GM04503 (cell line): ENCODE measurements at regions not wholly inside any gene's neighbourhood (a gene's known extent, or its start where the extent isn't known, plus 50 kb on each side); places are given as distances from the start of the nearest gene placed in this dataset.
"Not testable (repeated sequence)": the region's sequence is repeated elsewhere in the genome, so short reads cannot be mapped to it uniquely, and the experiment has no call there.

Source experiments
- DNase-seq: peaks from one replicate; pipeline ENCODE4 v3.0.0-alpha.2; 2012; ENCODE audit warnings: low read depth

DNA sequence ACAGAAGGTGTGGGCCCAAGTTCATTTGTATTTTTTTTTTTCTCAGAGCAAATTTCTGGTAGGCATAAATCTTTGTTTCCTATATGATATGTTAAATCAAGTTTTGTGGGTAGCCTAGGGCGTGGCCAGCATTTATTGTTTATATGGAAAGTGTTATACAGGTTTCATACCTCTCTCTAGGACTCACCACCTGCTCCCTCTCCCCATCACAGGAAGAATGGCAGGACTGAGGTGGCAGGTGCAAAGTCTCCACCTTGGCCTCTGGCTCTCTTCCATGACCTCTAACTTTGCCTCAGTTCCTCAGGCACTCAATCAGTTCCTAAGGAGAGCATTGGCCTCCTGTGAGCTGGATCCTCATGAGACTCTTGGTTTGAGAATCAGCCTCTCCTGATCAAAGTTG is 172.3 kb upstream of the TSC22D1 start:
- no peak for DNase-seq

DNA sequence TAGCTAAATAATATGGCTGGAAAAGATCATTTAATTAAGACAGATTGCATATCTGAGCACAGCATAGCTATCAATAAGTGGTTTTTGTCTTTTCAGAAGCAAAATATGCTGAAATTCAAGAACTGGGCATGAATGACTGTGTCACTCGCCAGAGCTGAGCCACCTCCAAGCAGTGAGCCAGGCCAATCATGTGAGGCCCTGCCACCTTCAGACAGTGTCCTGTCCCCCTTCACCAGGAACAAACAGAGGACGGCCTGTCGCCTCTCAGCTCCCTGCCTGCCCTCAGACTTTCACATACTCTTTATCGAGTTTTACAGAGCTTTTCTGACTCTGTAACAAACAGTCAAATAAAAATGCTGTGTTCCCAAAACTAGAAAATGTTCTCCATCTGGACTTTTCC is 171.0 kb upstream of the TSC22D1 start:
- DNase-seq: no peak

DNA sequence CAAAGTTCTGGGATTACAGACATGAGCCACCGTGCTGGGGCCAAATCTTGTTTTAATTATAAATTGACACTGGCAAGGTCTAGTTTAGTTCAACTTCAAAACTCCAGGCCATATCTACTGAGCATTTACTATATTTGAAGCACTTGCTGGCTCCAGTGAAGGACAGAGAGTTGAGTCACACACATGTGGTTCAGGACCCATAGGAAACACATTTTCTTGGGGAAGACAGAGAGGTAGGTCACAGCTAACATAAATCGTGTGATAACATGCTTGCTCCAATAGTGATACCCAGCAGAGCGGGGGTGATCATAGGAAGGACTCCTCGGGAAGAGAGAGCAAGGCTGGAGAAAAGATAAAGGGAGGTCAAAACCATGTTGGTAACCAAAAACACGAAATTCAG is 170.6 kb upstream of the TSC22D1 start:
- DNase-seq: no peak

DNA sequence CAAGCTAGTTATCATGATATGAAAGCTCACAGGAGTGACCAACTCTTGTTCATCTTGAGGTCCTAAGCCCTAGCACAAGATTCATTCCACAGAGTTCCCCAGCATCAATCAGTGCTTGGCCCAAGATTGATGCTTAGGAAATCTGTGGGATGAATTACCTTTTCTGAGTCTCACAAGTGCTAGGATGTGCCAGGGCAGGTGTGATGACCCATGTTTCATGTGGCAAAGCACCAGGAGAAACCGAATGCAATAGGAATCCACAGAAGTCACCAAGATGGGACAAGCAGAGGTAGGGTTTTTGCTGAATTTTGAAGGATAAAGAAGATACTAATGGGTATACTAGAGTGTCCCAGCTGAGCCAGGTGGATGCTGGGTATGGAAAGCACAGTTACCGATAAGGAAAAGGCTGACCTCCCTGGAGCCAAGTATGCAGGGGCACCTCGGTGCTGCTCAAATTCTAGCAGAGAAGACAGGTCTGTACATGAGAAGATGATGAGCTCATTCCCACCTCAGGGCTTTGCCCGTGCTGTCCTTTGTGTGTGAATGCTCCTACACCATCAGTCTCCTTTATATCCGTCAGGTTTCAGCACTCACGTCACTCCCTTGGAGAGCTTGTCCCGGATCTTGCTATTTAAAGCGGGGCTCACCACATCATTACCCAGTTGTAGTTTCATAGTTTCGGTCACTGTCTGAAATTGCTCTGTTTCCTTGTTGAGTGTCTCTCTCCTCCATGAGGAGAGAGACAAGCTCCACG is 168.9 kb upstream of the TSC22D1 start:
- no peak for DNase-seq

DNA sequence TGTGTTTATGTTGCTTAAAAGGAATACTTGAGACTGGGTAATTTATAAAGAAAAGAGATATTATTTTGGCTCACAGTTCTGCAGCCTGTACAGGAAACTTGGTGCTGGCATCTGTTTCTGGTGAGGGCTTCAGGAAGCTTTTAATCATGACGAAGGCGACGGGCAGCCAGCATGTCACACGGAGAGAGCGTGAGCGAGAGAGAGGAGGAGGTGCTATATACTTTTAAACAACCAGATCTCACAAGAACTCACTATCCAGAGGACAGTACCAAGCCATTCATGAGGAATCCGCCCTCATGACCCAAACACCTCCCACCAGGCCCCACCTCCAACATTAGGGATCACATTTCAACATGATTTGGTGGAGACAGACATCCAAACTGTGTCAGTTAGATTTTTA is 163.4 kb upstream of the TSC22D1 start:
- no peak for DNase-seq

DNA sequence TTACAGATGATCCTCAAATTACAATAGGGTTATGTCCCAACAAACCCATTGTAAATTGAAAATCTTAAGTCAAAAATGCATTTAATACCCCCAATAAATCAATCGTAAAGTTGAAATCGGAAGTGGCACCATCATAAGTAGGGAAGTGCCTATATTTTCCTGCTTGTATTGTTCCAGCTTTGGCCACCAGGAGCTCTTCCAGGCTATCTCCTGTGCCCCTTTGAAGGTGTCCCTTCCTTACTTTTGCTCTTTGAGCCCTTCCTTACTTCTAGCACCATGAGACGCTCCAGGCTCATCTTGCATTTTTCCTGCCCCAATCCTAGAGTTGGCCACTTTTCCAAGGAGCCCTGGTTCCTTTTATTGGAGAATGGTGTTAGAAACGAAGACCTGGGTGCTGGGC is 163.0 kb upstream of the TSC22D1 start:
- no peak for DNase-seq

DNA sequence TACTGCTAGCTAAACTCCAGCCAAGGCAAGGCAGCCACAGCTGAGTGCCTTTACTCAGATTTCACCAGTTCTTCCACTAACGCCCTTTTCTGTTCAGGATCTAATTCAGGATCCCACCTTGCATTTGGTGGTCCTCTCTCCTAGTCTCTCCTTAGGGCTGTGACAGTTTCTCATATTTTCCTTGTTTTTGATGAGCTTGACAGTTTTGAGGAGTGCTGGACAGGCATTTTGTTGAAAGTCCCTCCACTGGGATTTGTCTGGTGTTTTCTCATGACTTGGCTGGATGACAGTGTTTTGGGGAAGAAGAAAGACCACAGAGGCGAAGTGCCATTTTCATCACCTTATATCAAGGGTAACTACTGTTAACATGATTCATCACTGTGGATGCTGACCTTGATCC is 162.3 kb upstream of the TSC22D1 start:
- no peak for DNase-seq

DNA sequence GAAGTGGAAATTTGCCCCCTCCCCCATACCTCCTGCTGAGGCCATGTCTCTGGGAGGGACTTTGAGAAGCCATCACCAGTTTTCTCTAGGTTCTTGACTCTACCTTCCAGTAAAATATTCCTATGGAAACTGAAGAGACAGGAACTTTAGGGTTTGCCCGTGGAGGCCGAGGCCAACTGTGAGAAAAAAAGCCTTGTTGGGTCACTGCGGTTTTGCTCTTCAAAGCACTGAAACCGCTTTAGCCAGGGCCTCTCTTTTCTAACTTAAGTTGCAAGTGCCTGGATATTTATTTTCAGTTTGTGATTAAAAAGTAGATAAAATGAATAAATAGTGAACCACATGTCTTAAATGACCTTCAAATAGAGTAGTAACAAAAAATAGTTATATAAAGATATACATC is 159.7 kb upstream of the TSC22D1 start:
- no peak for DNase-seq

DNA sequence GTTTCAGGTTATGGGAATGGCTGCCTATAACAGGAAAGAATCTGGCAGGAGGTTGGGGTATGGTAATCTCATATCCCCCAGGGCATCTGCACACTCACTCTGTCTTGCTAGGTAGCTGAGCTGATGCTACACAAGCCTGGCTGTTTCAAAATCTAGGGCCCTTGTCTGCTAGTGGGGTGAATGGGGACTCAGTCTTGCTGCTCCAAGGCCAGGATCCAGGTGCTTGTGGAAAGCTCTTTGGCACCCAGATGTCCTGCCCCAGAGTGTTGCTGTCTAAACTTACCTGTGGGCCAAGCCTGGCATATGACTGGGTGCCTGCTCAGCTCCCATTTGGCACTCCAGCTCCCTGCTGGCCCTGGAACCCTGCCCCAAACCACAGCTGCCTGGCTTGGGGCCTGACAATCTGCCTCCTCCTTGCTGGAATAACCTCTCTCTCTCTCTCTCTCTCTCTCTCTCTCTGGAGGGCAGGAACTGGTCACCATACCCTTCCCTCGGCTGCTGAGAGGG is 158.1 kb upstream of the TSC22D1 start:
- DNase-seq: no peak

DNA sequence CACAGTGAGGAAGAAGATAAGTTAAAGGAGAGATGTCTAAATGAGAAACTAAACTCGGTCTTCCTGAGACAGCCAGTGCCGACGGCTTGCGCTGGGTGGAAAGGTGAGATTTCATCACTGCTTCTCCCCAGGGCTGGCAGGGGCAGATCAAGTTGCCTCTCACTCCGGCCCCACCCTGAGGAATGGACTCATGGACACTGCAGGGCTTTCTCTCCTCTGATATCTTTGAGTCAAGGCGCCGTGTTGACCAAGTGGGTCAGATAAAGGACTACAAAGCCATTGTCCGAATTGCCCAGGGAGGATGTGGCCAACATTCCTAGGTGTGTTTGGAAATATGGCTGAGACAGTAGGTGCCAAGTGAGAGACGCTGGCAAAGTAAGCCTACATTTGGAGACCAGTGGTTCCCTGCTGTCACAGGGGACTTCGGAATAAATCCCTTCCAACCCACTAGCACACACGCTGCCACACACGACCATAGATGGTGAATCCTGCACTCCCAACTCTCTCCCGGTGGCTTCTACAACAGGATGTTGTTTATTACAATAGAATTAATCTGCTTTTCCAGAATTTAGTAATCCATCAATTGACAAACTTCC is 156.5 kb upstream of the TSC22D1 start:
- DNase-seq: no peak

DNA sequence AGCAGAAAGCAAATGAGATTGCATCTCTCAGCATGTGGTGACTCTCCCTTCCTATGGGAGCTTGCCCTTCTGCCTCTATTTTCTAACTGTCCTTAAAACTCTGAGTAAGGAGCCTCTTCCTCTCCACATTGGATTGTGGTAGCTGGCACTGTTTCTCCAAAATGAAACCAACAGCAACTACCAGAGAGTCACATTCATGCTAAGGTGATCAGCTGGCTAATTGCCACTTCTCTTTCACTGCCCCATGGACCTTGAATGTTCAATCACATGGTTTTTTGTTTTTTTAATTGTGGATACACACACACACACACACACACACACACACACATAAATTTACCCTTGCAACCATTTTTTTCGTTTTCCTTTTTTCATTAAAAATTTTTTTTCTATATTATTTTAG is 154.7 kb upstream of the TSC22D1 start:
- no peak for DNase-seq

DNA sequence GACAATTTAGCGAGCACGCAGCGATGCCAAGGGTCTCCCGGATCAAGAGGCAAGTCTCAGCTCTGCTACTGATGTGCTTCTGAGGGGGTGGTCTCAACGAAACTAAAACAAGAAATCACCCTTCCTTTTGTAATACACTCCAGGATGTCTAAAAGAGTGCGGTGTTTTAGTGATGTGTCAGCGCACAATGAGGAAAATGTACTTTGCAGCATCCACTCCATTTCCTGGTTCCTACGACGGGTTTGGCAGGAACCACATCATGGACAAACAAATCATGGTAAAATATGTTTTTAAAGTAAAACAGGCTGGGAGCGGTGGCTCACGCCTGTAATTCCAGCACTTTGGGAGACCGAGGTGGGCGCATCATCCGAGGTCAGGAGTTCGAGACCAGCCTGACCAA is 154.0 kb upstream of the TSC22D1 start:
- no peak for DNase-seq

DNA sequence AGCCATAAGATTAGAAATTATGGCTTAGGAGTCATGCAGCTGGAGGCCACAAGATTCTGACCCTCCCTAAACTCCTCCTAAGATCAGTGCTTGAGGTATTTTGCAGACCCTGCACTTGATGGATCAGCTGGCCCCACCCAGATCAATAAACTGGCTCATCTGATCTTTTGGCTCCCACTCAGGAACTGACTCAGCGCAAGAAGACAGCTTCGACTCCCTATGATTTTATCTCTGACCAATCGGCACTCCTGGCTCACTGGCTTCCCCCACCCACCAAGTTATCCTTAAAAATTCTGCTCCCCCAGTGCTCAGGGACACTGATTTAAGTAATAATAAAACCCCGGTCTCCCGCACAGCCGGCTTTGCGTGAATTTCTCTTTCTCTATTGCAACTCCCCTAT is 151.5 kb upstream of the TSC22D1 start:
- not testable (repeated sequence) for DNase-seq

DNA sequence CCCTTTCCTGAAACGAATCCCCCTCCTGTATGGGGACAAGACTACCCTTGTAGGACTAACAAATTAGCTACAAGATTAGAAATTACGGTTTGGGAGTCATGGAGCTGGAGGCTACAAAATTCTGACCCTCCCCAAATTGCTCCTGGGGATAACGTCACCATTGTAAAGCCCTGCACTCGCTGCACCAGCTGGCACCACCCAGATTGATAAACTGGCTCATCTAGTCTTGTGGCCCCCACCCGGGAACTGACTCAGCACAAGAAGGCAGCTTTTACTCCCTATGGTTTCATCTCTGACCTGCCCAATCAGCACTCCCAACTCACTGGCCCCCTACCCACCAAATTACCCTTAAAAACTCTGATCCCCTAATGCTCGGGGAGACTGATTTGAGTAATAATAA is 150.6 kb upstream of the TSC22D1 start:
- DNase-seq: no peak

DNA sequence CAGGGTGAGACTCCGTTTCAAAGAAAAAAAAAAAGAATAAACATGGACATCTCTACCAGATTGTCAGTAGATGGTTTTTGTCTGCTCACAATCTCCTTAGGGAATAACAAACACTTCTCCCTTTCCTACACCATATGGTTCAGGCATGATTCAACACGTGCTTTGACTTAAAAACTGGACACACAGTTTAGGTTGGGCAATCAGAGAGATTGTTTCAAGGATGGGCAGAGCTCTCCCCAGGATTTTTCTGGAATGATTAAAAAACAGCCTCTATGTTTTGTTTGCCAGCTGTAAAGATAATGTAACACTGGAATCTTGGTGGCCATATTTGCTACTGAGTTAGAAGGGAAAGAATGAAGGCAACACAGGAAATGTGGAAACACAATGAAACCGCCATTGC is 150.1 kb upstream of the TSC22D1 start:
- peak; percentile 99 for DNase-seq

DNA sequence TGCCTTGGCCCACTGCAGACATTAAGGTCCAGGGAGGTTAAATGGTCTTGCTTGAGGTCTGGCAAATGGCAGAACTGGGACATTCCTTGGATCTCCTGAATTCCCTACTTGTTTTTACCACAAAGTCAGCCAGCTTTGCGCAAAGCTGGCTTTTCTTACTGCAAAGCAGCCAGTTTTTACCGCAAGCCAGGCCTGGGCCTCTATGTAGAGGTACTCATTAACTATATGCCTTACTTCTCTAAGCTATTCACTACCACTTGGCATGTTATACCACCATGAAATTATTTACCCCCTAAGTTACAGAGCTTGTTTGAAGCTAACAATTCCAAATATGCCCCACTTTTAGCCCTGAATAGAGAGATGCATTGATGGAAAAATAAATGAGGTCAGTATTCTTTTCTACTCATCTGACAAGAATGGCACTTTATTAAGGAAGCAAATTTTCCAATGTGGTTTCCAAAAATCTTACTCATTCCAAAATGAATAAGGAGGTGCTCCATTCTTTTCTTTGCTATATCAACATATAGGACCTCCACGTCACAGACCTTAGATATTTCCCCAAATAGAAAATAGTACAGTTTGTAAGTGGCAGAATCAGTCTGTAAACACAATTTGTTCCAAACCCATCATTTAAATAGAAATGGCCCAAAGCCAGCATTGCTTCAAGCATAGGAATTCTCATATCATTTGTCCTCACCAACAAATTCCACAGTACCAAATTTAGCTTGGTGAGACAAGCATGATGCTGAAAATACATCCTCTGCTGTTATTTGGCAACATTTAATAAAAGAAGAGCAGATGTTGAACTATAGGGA is 143.9 kb upstream of the TSC22D1 start:
- DNase-seq: peak; percentile 87

DNA sequence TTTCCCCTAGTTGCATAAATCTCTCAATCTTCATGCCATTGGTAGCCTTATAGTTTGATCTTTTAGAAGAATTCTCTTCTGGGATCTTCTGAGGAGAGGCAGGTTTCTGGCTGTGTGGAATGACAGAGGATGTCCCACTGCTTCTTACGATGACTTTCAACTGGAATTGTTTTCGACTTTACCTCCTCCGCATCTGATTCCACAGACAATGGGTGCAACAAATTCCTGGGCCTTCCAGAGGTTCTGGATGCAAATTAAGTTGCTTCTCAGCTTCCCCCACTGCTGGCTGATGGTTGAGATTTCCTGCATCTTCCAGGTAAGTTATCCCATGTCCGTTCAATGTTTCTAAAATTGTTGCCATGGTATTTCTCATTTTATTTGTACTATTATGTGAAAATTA is 142.3 kb upstream of the TSC22D1 start:
- no peak for DNase-seq

DNA sequence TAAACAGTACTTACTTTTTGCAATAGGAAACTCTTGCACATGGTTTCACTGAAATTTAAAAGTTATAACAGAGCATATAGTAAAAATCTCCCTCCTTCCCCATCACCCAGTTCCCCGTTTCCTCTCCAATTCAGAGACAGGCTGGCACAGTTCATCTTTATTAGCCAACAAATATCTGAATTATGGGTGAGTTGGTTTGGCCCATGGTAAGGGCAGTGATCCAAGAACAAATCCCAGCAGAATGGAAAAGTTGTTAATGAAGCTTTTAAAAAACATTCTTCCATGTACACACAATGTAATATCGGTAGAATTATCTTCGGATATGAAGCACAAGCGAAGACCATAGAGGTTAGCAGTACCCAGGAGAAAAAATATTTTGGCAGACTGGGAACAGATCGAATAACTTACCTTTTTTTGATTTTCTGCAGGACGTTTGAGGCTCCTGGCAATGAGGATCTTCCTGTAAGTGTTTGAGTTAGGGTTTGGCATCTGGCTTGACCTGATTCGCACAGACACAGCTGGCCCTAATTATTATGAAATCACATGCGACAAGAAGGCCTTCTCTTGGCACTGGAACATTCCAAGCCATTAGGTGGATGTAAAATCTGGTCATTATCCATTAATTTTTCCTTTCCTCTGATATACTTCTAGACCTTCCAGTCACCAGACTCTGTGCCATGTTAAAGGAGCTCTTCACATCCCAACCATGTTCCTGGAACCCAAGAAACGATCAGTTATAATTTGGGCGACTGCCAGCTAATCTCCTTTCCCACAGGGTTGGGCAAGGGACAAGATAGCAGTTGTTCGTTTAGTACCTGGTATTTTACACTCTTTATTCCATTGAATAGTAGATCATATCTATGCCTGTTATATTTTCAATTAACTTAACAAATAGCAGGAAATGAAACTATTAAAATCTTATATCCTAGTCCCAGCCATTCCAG is 139.4 kb upstream of the TSC22D1 start:
- DNase-seq: no peak

DNA sequence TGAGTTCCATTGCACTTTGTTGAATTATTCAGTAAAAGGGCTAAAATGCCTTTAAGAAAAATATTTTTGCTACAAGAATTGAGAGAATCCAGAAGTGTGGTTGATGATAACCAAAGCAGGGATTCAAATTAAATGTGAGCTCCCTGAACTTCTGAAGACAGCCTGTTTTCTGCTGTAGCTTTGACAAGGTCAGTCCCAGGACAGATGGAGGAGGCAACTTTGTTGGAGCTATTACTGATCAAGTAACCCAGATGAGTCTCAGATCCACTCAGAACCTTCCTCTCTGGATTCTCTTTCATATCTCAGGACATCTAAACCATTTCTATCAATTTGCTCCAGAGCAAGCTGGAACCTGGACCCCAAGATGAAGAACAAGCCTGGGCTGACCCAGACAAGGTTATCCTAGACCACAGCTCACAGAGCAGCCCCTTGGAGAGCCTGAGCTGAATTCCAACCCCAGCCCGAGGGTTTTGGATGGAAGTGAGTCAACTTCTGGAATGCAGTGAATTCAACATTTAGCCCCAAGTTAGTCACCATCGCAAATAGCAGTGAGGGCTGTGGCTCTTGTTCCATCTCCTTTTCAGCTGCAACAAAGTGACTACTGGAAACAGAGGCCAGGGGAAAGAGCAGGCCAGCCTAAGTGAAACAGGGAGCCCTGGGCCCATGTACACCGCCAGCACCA is 137.8 kb upstream of the TSC22D1 start:
- peak; percentile 83 for DNase-seq

DNA sequence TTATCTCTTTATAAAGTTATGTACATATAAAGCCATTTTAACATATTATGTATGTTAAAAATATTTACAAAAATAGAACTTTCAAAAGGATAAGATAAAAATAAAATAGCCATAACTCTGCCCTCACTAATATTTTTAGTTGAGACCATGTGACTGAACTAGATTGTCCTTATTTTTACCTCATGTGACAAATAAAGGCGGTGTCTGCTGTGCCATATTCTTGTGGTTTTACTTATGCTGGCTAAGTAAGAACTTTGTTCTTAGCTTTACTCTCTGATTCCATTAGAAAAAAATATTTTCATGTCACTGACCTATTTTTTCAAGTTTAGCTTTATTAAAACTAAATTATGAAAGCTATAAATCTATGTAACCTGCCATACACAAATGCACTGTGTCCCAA is 135.6 kb upstream of the TSC22D1 start:
- no peak for DNase-seq

DNA sequence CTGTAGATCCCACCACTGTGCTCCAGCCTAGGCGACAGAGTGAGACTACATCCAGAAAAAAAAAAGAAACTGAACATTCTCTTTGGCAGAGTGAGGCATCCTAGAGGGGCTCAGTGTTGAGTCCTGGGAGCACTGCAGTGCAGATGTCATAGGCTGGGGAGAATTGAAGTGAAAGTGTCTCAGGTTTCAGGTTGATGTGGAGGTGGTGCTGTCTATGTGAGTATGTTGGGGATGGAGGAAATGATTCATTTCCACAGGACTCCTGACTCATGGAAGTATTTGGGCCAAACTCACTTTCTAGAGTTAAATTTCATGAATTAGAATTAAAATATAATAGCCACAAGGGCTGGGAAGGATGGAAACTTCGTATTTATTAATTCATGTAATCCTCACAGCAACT is 134.4 kb upstream of the TSC22D1 start:
- DNase-seq: peak; percentile 47
